OCI-LY7 (cell line): ENCODE measurements at regions not wholly inside any gene's neighbourhood (a gene's known extent, or its start where the extent isn't known, plus 50 kb on each side); places are given as distances from the start of the nearest gene placed in this dataset.

Source experiments
- BruUV-seq: library from RNA; stranded (reverse); fragments of 400-500 nt; replicated peaks from 2 replicates; lab custom pipeline; 2021; lab: Mats Ljungman, UMichigan
- CTCF ChIA-PET: fragments of 300-600 bp; sonication (Branson Sonifier 250); formaldehyde crosslinking; loops from one replicate; lab custom pipeline; 2022; ENCODE audit warnings: antibody characterized with exemption; ENCODE audit not compliant: unreplicated experiment; lab: Charles Lee
- POLR2A ChIA-PET: fragments of 300-600 bp; sonication (Branson Sonifier 250); formaldehyde crosslinking; loops from one replicate; lab custom pipeline; 2022; ENCODE audit warnings: antibody characterized with exemption; lab: Charles Lee
- DNase-seq: peaks from one replicate; pipeline ENCODE4 v3.0.0-alpha.2; 2015; ENCODE audit warnings: low spot score
- H2AFZ ChIP-seq: fragments of 200-600 bp; sonication (generic), shearing (Covaris generic); 2 replicates; pipeline ENCODE4 v1.6.1; 2014; ENCODE audit warnings: mild to moderate bottlenecking, antibody characterized with exemption, low read length, moderate library complexity
- H3K27ac ChIP-seq: fragments of 200-600 bp; sonication (generic); 2 replicates; pipeline ENCODE4 v1.5.1; 2014; ENCODE audit warnings: mixed run types, low read depth, mild to moderate bottlenecking, moderate library complexity, low read length, inconsistent platforms; ENCODE audit not compliant: poor library complexity, severe bottlenecking
- H3K36me3 ChIP-seq: fragments of 200-600 bp; sonication (generic); 2 replicates; pipeline ENCODE4 v1.6.1; 2014; ENCODE audit warnings: mild to moderate bottlenecking, antibody characterized with exemption, low read length, moderate library complexity, mixed read lengths; ENCODE audit not compliant: insufficient read depth
- H3K4me1 ChIP-seq: fragments of 200-600 bp; sonication (generic); 2 replicates; pipeline ENCODE4 v1.5.1; 2014; ENCODE audit warnings: mild to moderate bottlenecking, low read length; ENCODE audit not compliant: insufficient read depth, poor library complexity, severe bottlenecking
- H3K4me2 ChIP-seq: fragments of 200-600 bp; sonication (generic); 2 replicates; pipeline ENCODE4 v1.6.1; 2014; ENCODE audit warnings: mild to moderate bottlenecking, low read length
- H3K4me3 ChIP-seq: fragments of 200-600 bp; sonication (generic); 2 replicates; pipeline ENCODE4 v1.5.1; 2014; ENCODE audit warnings: mild to moderate bottlenecking, low read depth, low read length; ENCODE audit not compliant: poor library complexity, severe bottlenecking
- H3K79me2 ChIP-seq: fragments of 200-600 bp; sonication (generic); 2 replicates; pipeline ENCODE4 v1.6.1; 2016; ENCODE audit warnings: low read depth, mild to moderate bottlenecking, low read length, moderate library complexity, mixed read lengths; ENCODE audit not compliant: insufficient read depth
- H3K9me2 ChIP-seq: fragments of 200-600 bp; sonication (generic); 2 replicates; pipeline ENCODE4 v1.6.1; 2016; ENCODE audit warnings: mild to moderate bottlenecking, low read length, mixed read lengths; ENCODE audit not compliant: insufficient read depth
- H3K9me3 ChIP-seq: fragments of 200-600 bp; sonication (generic); 2 replicates; pipeline ENCODE4 v1.6.1; 2014; ENCODE audit warnings: mild to moderate bottlenecking, mixed run types, low read length, mixed read lengths
- H4K20me1 ChIP-seq: fragments of 200-600 bp; sonication (generic); 2 replicates; pipeline ENCODE4 v1.6.1; 2014; ENCODE audit warnings: mild to moderate bottlenecking, antibody characterized with exemption, low read length, moderate library complexity, mixed read lengths; ENCODE audit not compliant: insufficient read depth
- CTCF ChIP-seq: fragments of 200-600 bp; sonication (generic); conservative IDR thresholded peaks from 2 replicates; pipeline ENCODE4 v1.5.1; 2014; ENCODE audit warnings: mild to moderate bottlenecking, antibody characterized with exemption, low read length, moderate library complexity, mixed read lengths
- EZH2phosphoT487 ChIP-seq: fragments of 200-600 bp; sonication (generic); IDR thresholded peaks from 2 replicates; pipeline ENCODE4 v1.6.1; 2018; ENCODE audit warnings: low read depth, borderline replicate concordance, mild to moderate bottlenecking, mixed run types, antibody characterized with exemption, low read length, moderate library complexity, mixed read lengths
- intact Hi-C: fragments of 100-400 bp; cut with micrococcal nuclease; formaldehyde crosslinking; loops from one replicate; pipeline ENCODE4 v1.10.0; 2022; ENCODE audit not compliant: unreplicated experiment

GRCh38 chr2:150341982-150342680 is 145.3 kb downstream of the RND3 start:
- H3K4me1 ChIP-seq: no peaks in the 10 kb centered on the region
- no peaks in the 10 kb centered on the region for H3K9me2 ChIP-seq
- H2AFZ ChIP-seq: no peak overlapping the region
- H3K4me3 ChIP-seq: no peak overlapping the region
- no peaks in the 10 kb centered on the region for H3K79me2 ChIP-seq
- intact Hi-C loops: no loop called here
- no TSS peak for BruUV-seq
- no peak for DNase-seq
- H3K4me2 ChIP-seq: no peak overlapping the region
- H3K27ac ChIP-seq: no peak overlapping the region
- POLR2A ChIA-PET: no interaction called here
- TF ChIP-seq EZH2phosphoT487 (no peak), CTCF (no peak)
- no peaks in the 10 kb centered on the region for H3K9me3 ChIP-seq
- CTCF ChIA-PET: no interaction called here
- H4K20me1 ChIP-seq: no peaks in the 10 kb centered on the region
- no peaks in the 10 kb centered on the region for H3K36me3 ChIP-seq

GRCh38 chr2:150339951-150340350 is 147.5 kb downstream of the RND3 start:
- no peak overlapping the region for H3K4me2 ChIP-seq
- no peaks in the 10 kb centered on the region for H3K36me3 ChIP-seq
- no peaks in the 10 kb centered on the region for H3K9me3 ChIP-seq
- H2AFZ ChIP-seq: no peak overlapping the region
- no peak overlapping the region for H3K4me3 ChIP-seq
- intact Hi-C loops: no loop called here
- DNase-seq: no peak
- no peaks in the 10 kb centered on the region for H4K20me1 ChIP-seq
- POLR2A ChIA-PET: no interaction called here
- no peaks in the 10 kb centered on the region for H3K4me1 ChIP-seq
- H3K9me2 ChIP-seq: no peaks in the 10 kb centered on the region
- H3K27ac ChIP-seq: no peak overlapping the region
- no peaks in the 10 kb centered on the region for H3K79me2 ChIP-seq
- no TSS peak for BruUV-seq
- TF ChIP-seq EZH2phosphoT487: no peak
- TF ChIP-seq CTCF: no peak
- CTCF ChIA-PET: no interaction called here

- ChIA-PET CTCF (no interaction called here), POLR2A (no interaction called here)
- no peak for DNase-seq
- H3K79me2 ChIP-seq: no peaks in the 10 kb centered on the region
- TF ChIP-seq CTCF: no peak
- no peak for TF ChIP-seq EZH2phosphoT487
- H3K4me1 ChIP-seq: no peaks in the 10 kb centered on the region
- no peak overlapping the region for H2AFZ ChIP-seq
- H3K9me3 ChIP-seq: no peaks in the 10 kb centered on the region
- H4K20me1 ChIP-seq: no peaks in the 10 kb centered on the region
- no peak overlapping the region for H3K27ac ChIP-seq
- H3K36me3 ChIP-seq: no peaks in the 10 kb centered on the region
- H3K4me3 ChIP-seq: no peak overlapping the region
- H3K9me2 ChIP-seq: no peaks in the 10 kb centered on the region
- BruUV-seq: no TSS peak
- H3K4me2 ChIP-seq: no peak overlapping the region
- intact Hi-C loops: no loop called here
These were observed 148.2 kb downstream of the RND3 start for GRCh38 chr2:150339282-150339681.
